Loucy (cell line): ENCODE measurements at regions not wholly inside any gene's neighbourhood (a gene's known extent, or its start where the extent isn't known, plus 50 kb on each side); places are given as distances from the start of the nearest gene placed in this dataset.

ENCODE experiments used
- CTCF ChIP-seq: fragments of 200-600 bp; sonication (generic); conservative IDR thresholded peaks from 2 replicates; pipeline ENCODE4 v1.5.1; 2014; ENCODE audit warnings: mild to moderate bottlenecking, antibody characterized with exemption, low read length
- EZH2phosphoT487 ChIP-seq: fragments of 200-600 bp; IDR thresholded peaks from 2 replicates; pipeline ENCODE4 v1.6.1; 2018; ENCODE audit warnings: antibody characterized with exemption, mild to moderate bottlenecking, moderate library complexity, borderline replicate concordance

GRCh38 chr17:77375917-77376651, 235.3 kb downstream of the SEC14L1 start:
- TF ChIP-seq EZH2phosphoT487 (no peak), CTCF (no peak)
